H1 (cell line): ENCODE measurements at regions not wholly inside any gene's neighbourhood (a gene's known extent, or its start where the extent isn't known, plus 50 kb on each side); places are given as distances from the start of the nearest gene placed in this dataset.

ENCODE experiments used
- CTCF ChIP-seq, 3 experiments: IDR thresholded peaks; 1 replicate in 2 of 3; 2 replicates in 1 of 3; pipeline versions ENCODE4 v1.5.1 to v1.6.1; 2011; ENCODE audit warnings: low read length in 3 of 3, mild to moderate bottlenecking in 3 of 3, inconsistent platforms in 2 of 3, low read depth in 1 of 3, moderate library complexity in 1 of 3; ENCODE audit not compliant: insufficient read depth in 1 of 3; ENCODE audit errors: control extremely low read depth in 1 of 3
- KDM1A ChIP-seq: fragments of 200-600, 300-600 bp; sonication (generic); IDR thresholded peaks from 2 replicates; pipeline ENCODE4 v1.7.1; 2016; ENCODE audit warnings: mild to moderate bottlenecking, low read length, borderline replicate concordance
- POLR2A ChIP-seq, 2 experiments: IDR thresholded peaks; 1 replicate in 1 of 2; 2 replicates in 1 of 2; pipeline ENCODE4 v1.6.1; 2011; ENCODE audit warnings: low read depth in 2 of 2, low read length in 2 of 2, mild to moderate bottlenecking in 2 of 2; ENCODE audit errors: control extremely low read depth in 1 of 2
- POLR2AphosphoS5 ChIP-seq: IDR thresholded peaks from 2 replicates; pipeline ENCODE4 v1.6.1; 2011; ENCODE audit warnings: low read depth, low read length
- RNF2 ChIP-seq: fragments of 200-900, 300-1000 bp; sonication (generic); IDR thresholded peaks from 2 replicates; pipeline ENCODE4 v1.7.1; 2016; ENCODE audit warnings: borderline replicate concordance, low read depth, mild to moderate bottlenecking, antibody characterized with exemption, low read length; ENCODE audit not compliant: poor library complexity, severe bottlenecking; ENCODE audit errors: missing control alignments
- SP4 ChIP-seq: IDR thresholded peaks from 2 replicates; pipeline ENCODE4 v1.6.1; 2012; ENCODE audit warnings: low read length, inconsistent platforms
- SUZ12 ChIP-seq: fragments of 200-600 bp; sonication (generic); IDR thresholded peaks from 2 replicates; pipeline ENCODE4 v1.6.1; 2012; ENCODE audit warnings: mild to moderate bottlenecking, inconsistent platforms, low read length, moderate library complexity, mixed read lengths
- TAF1 ChIP-seq: IDR thresholded peaks from 2 replicates; pipeline ENCODE4 v1.6.1; 2011; ENCODE audit warnings: mild to moderate bottlenecking, low read depth, low read length

GRCh38 chr20:24411834-24412216 is 57.6 kb upstream of the SYNDIG1 start:
- TF ChIP-seq CTCF (IDR thresholded peaks at IDR 0.05; ENCODE audit: control extremely low read depth in 1 of 3, insufficient read depth in 1 of 3, low read depth in 1 of 3, low read length in 3 of 3) (no peak), POLR2A (IDR thresholded peaks at IDR 0.05; ENCODE audit: control extremely low read depth in 1 of 2, low read depth in 2 of 2, low read length in 2 of 2) (no peak), RNF2 (no peak), SP4 (no peak), KDM1A (no peak), SUZ12 (no peak), TAF1 (no peak), POLR2AphosphoS5 (no peak)
